Mammary epithelial cell (primary cell): ENCODE measurements at regions not wholly inside any gene's neighbourhood (a gene's known extent, or its start where the extent isn't known, plus 50 kb on each side); places are given as distances from the start of the nearest gene placed in this dataset.

Experiments used
- EZH2 ChIP-seq: IDR thresholded peaks from 2 replicates; pipeline ENCODE4 v1.6.1; 2012; ENCODE audit warnings: low read length, inconsistent platforms, borderline replicate concordance
- TF ChIP-seq, protein P1 (sequence below), 2 donors: IDR thresholded peaks in 1 of 2; conservative IDR thresholded peaks in 1 of 2; 2 replicates each; pipeline ENCODE4 v1.5.1; 2011 to 2012; ENCODE audit warnings: inconsistent platforms in 2 of 2, low read length in 2 of 2, mild to moderate bottlenecking in 2 of 2, control low read depth in 1 of 2, low read depth in 1 of 2; ENCODE audit not compliant: insufficient read depth in 1 of 2; ENCODE audit errors: extremely low read depth in 1 of 2

DNA sequence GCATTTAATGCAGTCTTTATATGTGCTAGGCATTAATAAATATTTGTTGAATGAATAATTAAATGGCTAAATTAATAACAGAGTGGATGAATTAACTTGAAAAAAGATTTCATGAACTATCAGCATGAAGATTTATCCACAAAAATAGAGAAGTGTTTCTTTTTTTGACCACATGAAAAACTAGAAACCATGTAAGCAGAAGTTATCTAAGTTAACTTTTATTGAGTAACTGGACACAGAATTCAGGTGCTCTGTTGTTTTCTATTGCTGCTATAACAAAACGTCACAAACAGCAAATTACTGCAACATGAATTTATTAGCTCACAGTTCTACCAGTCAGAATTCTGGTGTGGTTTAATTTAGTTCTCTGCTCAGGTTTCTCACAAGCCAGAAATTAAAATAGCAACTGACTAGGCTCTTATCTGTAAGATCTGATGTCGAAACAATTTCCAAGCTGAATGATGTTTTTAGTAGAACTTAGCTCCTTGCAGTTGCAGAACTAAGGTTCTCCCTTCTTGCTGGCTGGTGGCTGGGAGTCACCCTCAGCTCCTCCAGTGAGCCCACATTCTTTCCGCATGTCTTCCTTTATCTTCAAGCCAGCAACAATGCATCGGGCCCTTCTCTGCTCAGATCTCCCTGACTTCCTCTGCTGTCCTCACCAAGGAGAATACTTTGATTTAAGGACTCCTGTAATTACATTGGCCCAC is 810.2 kb upstream of the ALCAM start:
- TF ChIP-seq, protein P1, sequence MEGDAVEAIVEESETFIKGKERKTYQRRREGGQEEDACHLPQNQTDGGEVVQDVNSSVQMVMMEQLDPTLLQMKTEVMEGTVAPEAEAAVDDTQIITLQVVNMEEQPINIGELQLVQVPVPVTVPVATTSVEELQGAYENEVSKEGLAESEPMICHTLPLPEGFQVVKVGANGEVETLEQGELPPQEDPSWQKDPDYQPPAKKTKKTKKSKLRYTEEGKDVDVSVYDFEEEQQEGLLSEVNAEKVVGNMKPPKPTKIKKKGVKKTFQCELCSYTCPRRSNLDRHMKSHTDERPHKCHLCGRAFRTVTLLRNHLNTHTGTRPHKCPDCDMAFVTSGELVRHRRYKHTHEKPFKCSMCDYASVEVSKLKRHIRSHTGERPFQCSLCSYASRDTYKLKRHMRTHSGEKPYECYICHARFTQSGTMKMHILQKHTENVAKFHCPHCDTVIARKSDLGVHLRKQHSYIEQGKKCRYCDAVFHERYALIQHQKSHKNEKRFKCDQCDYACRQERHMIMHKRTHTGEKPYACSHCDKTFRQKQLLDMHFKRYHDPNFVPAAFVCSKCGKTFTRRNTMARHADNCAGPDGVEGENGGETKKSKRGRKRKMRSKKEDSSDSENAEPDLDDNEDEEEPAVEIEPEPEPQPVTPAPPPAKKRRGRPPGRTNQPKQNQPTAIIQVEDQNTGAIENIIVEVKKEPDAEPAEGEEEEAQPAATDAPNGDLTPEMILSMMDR (conservative IDR thresholded peaks at IDR 0.05 in 1 of 2, IDR thresholded peaks at IDR 0.05 in 1 of 2; ENCODE audit: extremely low read depth in 1 of 2, insufficient read depth in 1 of 2, low read depth in 1 of 2, low read length in 2 of 2) = no peak
- TF ChIP-seq EZH2 = no peak
